Subcutaneous abdominal adipose tissue (tissue), 5 donors: ENCODE measurements at regions not wholly inside any gene's neighbourhood (a gene's known extent, or its start where the extent isn't known, plus 50 kb on each side); places are given as distances from the start of the nearest gene placed in this dataset.

Experiments used
- H3K27ac ChIP-seq: one replicate; pipeline ENCODE4 v1.7.0; 2013; ENCODE audit warnings: low read depth, mild to moderate bottlenecking, inconsistent platforms, low read length, moderate library complexity
- H3K27me3 ChIP-seq, 5 donors: one replicate each; pipeline ENCODE4 v1.7.0; 2013; ENCODE audit warnings: low read length in 5 of 5, inconsistent platforms in 1 of 5; ENCODE audit not compliant: control insufficient read depth in 5 of 5, insufficient read depth in 4 of 5
- H3K36me3 ChIP-seq, 5 donors: one replicate each; pipeline ENCODE4 v1.7.0; 2013; ENCODE audit warnings: low read length in 5 of 5; ENCODE audit not compliant: control insufficient read depth in 5 of 5, insufficient read depth in 5 of 5
- H3K4me1 ChIP-seq, 5 donors: one replicate each; pipeline ENCODE4 v1.7.0; 2013; ENCODE audit warnings: low read length in 5 of 5, mild to moderate bottlenecking in 3 of 5, moderate library complexity in 1 of 5; ENCODE audit not compliant: control insufficient read depth in 5 of 5, insufficient read depth in 5 of 5
- H3K4me3 ChIP-seq, 5 donors: one replicate each; pipeline ENCODE4 v1.7.0; 2013; ENCODE audit warnings: low read length in 5 of 5, low read depth in 1 of 5
- H3K9ac ChIP-seq, 5 donors: one replicate each; pipeline ENCODE4 v1.7.0; 2013; ENCODE audit warnings: low read length in 5 of 5, mild to moderate bottlenecking in 4 of 5, moderate library complexity in 3 of 5
- H3K9me3 ChIP-seq, 5 donors: one replicate each; pipeline ENCODE4 v1.7.0; 2013; ENCODE audit warnings: low read length in 5 of 5; ENCODE audit not compliant: control insufficient read depth in 5 of 5
- donor health status: healthy.
- donor health status: healthy.
- donor health status: healthy.
- donor health status: healthy.
- donor health status: healthy.

DNA sequence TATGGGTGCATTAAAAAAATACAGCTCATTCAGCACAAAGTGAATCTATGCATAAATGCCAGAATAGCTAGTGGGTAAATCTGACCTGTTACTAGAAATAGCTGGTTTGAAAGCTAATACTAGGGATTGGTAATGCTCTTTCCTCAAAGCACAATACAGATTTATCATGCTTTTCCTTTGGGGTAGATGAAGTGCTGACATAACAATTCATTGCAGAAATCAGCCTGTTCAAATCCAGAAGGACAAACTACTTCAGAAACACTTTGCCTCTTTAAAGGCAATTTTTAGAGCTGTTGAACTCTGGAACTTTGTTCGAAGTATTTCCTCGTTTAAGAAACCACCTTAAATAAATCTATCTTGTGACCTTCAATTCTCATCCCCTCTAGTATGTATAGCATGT lies 957.9 kb downstream of the ARAP2 start:
- Histone ChIP-seq H3K27me3 (no peaks in the 10 kb centered on the region), H3K4me3 (no peak overlapping the region), H3K9me3 (no peaks in the 10 kb centered on the region), H3K4me1 (no peaks in the 10 kb centered on the region), H3K9ac (no peak overlapping the region), H3K27ac (no peak overlapping the region), H3K36me3 (no peaks in the 10 kb centered on the region)

DNA sequence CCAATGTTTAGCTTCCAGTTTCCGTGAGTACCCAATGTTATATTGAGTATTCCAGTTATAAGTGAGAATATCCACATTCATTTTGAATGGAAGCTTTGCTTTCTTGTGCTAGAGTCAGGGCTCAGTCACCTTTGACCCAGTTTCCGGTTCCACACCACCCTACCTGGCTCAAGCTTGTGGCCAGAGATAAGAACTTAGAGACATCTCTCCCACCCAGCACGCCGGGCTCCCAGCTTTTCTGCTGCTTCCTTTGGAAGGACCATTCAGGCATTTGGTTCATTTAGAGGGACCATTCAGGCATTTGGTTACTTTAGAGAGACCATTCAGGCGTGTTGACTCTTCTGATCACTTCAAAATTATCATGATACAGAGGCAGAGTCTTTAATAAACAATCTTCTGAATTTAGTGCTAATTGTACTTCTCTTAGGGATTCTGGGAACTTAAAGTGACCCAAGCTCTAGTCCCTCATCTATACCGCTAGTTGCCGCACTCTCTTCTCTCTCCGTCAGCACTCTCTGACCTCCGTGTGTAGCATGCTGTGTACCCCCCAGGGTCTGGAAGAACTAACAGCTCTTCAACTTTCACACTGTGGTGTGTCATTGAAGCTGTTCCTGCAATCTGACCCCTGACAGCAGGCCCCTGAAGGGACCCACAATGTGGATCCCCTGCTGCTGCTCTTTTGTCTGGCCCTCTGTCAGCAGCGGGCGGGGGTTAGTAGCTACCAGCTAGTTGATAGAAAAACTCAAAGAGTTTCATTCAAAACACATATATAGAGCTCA lies 943.1 kb downstream of the ARAP2 start:
- H3K4me1 ChIP-seq: no peaks in the 10 kb centered on the region
- no peaks in the 10 kb centered on the region for H3K9me3 ChIP-seq
- no peak overlapping the region for H3K9ac ChIP-seq
- no peaks in the 10 kb centered on the region for H3K27me3 ChIP-seq
- H3K27ac ChIP-seq: no peak overlapping the region
- H3K36me3 ChIP-seq: no peaks in the 10 kb centered on the region
- no peak overlapping the region for H3K4me3 ChIP-seq

DNA sequence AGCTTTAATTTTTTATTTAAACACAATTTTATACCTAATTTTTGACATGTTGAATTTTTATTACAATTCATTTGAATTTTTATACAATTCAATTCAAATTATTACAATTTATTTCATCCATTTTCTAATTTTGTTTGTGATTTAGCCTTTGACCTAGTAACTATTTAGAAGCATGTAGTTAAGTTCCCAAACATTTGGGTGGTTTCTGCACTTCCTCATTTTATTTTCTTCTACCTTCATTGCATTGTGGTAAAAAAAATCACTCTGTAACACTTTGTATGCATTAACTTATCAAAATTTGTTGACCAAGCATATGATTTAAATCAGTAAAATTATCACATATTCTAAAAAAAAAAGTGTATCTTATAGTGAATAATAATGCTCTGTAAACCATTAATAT lies 928.9 kb downstream of the ARAP2 start:
- Histone ChIP-seq H3K9ac (no peak overlapping the region), H3K4me3 (no peak overlapping the region), H3K27me3 (no peaks in the 10 kb centered on the region), H3K9me3 (peaks cover 0 to 4% (median 0%) of the 10 kb centered on the region in 5 donors), H3K27ac (no peak overlapping the region), H3K4me1 (no peaks in the 10 kb centered on the region), H3K36me3 (no peaks in the 10 kb centered on the region)

DNA sequence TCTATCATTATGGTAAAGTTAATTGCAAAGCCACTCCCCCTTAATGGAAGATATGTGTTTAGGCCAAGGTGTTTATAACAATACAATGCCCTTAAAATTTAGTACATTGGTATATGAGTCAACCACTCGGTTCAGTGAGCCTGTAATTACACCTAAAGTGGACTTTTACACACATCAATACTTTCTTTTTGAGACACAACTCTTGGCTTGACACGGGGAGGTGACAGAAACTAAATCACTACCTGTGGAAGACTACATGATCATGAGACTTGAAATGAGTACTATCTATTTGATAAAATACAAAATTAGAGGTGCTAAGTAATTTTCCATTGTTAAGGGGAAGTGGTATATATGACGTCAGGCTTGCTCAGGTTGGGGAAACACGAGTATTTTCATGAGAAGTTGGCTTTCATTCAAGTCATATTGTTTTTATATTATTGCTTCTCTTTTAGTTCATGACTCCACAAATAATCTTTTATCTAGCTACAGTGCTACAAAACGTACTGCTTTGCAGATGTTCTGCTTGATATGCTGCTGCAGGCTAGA lies 918.3 kb downstream of the ARAP2 start:
- Histone ChIP-seq H3K36me3 (no peaks in the 10 kb centered on the region), H3K9me3 (peaks cover 0 to 2% (median 0%) of the 10 kb centered on the region in 5 donors), H3K27ac (no peak overlapping the region), H3K4me3 (no peak overlapping the region), H3K9ac (no peak overlapping the region), H3K4me1 (no peaks in the 10 kb centered on the region), H3K27me3 (no peaks in the 10 kb centered on the region)

DNA sequence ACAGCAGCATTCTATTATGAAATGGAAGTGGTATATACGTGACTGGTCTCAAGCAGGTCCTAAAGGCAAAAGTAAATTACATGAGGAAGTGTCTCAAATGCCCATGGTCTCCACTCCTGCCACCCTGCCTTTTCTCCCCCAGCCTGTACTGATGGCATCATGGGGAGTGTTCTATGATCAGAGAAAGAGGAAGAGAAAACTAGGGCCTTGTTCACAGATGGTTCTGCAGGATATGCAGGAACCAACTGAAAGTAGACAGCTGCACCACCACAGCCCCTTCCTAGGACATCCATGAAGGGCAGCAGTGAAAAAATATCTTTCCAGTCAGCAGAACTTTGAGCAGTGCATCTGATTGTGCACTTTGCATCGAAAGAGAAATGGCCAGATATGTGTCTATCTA lies 901.5 kb downstream of the ARAP2 start:
- Histone ChIP-seq H3K36me3 (no peaks in the 10 kb centered on the region), H3K27ac (no peak overlapping the region), H3K4me3 (no peak overlapping the region), H3K9ac (no peak overlapping the region), H3K4me1 (no peaks in the 10 kb centered on the region), H3K9me3 (peaks cover 0 to 4% (median 0%) of the 10 kb centered on the region in 5 donors), H3K27me3 (no peaks in the 10 kb centered on the region)

DNA sequence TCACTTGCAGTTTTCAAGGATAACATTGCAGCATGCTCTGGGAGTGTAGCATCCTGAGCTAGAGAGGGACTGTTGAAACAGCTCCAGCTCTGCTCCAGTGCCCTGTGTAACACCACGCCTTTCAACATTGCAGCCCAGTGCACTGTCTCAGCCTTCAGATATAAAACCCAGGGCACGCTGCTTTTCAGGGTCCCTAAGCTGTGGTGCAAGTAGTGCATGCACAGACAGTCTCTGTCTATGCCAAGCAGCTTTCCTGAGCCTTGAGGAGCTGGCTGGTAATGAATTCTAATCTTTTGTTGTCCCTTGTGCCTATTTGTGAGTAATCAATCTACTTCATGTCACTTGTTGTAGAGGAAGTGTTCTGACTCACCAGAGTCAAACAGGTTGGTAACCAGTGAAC lies 897.0 kb downstream of the ARAP2 start:
- Histone ChIP-seq H3K36me3 (no peaks in the 10 kb centered on the region), H3K4me3 (no peak overlapping the region), H3K9me3 (peaks cover 0 to 10% (median 5%) of the 10 kb centered on the region in 5 donors), H3K9ac (no peak overlapping the region), H3K4me1 (no peaks in the 10 kb centered on the region), H3K27me3 (no peaks in the 10 kb centered on the region), H3K27ac (no peak overlapping the region)

DNA sequence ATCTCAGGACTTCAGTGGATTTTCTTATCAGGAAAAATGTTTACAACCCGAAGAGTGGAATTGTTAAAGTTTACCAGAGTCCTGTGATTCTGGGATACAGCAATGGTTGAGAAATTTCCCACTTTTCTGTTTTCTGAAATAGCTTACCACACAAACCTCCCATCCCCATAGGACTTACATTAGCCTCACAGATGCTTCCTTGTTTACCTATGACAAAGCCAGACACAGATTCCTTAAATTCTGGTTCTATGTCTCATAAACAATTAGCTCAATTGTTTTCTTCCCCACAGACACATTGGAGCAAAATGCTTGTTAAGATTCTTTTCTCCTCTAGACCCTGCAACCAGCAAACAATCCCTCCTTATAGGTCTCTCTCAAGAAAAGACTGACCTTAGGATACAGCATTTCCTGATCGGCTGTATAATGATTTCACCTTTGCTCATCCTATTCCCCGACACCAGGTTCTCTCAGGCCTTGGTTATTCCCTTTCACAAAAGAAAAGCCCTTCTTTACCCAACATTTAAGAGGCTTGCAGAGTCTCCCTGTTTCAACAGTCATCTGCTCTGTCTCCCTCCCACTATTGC lies 886.2 kb downstream of the ARAP2 start:
- Histone ChIP-seq H3K9me3 (peaks cover 0 to 3% (median 0%) of the 10 kb centered on the region in 5 donors), H3K9ac (no peak overlapping the region), H3K4me3 (no peak overlapping the region), H3K27ac (no peak overlapping the region), H3K36me3 (no peaks in the 10 kb centered on the region), H3K27me3 (no peaks in the 10 kb centered on the region), H3K4me1 (no peaks in the 10 kb centered on the region)

DNA sequence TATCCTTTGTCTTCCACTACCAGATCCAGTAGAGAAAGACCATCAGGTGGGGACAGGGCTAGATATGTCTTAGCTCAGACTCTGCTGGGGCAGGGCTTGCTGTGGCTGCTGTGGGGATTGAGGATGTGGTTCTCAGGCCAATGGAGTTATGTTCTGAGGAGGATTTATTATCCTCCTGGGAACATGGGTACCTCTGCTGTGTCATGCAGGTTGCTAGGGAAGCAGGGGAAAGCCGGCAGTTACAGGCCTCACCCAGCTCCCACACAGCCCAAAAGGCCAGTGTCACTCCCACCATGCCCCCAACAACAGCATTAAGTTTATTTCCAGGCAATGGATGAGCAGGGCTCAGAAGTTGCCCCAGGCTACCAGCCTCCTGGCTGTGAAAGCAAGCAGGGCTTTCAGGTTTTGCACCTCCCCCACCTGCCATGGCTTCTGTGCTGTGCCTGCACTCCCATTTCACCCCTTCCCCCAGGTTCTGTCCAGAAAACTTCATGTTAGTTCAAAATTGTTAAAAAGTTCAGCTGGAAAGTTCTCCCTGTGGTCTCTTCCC lies 879.9 kb downstream of the ARAP2 start:
- no peak overlapping the region for H3K27ac ChIP-seq
- no peak overlapping the region for H3K4me3 ChIP-seq
- H3K9me3 ChIP-seq: peaks cover 0 to 5% (median 4%) of the 10 kb centered on the region in 5 donors
- H3K27me3 ChIP-seq: no peaks in the 10 kb centered on the region
- no peaks in the 10 kb centered on the region for H3K36me3 ChIP-seq
- H3K4me1 ChIP-seq: no peaks in the 10 kb centered on the region
- H3K9ac ChIP-seq: no peak overlapping the region

DNA sequence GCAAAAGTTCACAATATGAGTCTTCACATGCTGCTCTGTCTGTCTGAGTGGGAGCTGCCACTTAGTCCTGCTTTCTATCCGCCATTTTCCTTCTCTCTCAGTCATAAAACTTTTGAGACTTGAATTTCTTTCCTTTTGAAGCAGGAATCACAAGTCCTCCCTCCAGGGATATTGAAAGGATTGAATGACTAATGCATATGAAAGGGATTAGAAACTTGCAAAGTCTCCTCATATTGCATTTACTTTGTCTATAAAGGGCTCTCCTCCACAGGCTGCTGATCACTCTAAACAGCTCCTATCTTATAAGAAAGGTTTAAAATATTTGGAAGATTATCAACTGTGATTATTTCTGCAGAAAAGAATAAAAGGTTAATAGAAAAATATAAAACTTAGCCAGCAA lies 879.1 kb downstream of the ARAP2 start:
- Histone ChIP-seq H3K4me3 (no peak overlapping the region), H3K27me3 (no peaks in the 10 kb centered on the region), H3K9ac (no peak overlapping the region), H3K9me3 (peaks cover 0 to 7% (median 4%) of the 10 kb centered on the region in 5 donors), H3K27ac (no peak overlapping the region), H3K4me1 (no peaks in the 10 kb centered on the region), H3K36me3 (no peaks in the 10 kb centered on the region)

DNA sequence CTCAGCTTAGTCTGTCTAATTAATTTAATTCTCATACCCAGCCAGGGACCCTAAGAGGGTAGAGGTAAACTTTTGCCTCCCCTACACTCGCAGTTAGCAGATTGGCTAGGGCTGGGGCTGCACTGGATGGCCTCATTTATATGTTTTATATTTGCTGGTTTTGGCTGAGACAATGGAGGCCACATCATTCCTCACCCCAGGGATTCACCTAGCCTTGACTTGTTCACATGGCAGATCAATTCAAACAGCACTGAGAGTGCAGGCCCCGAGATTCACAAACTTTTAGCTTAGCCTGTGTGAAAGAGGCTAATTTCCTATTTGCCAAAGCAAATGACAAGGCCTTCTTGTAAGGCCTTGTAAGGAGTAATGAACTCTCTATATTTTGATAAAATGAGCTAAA lies 844.4 kb downstream of the ARAP2 start:
- Histone ChIP-seq H3K4me1 (no peaks in the 10 kb centered on the region), H3K27ac (no peak overlapping the region), H3K27me3 (no peaks in the 10 kb centered on the region), H3K9ac (no peak overlapping the region), H3K36me3 (no peaks in the 10 kb centered on the region), H3K4me3 (no peak overlapping the region), H3K9me3 (no peaks in the 10 kb centered on the region)
